Thoracic aorta (tissue), 2 donors: ENCODE measurements at regions not wholly inside any gene's neighbourhood (a gene's known extent, or its start where the extent isn't known, plus 50 kb on each side); places are given as distances from the start of the nearest gene placed in this dataset.

Experiments
- ATAC-seq: fragments of 150-250 bp; one replicate; pipeline ENCODE4 v1.8.0; 2017; ENCODE audit warnings: low read depth; ENCODE audit not compliant: insufficient number of reproducible peaks, low FRiP score
- DNase-seq: peaks from one replicate; pipeline ENCODE4 v3.0.0-alpha.2; 2020; ENCODE audit warnings: low spot score
- H3K27ac ChIP-seq, 2 donors: fragments of 200-600 bp; sonication (generic); 1 replicate in 1 of 2; 2 replicates in 1 of 2; pipeline ENCODE4 v1.5.1; 2016; ENCODE audit warnings: mild to moderate bottlenecking in 2 of 2, moderate library complexity in 2 of 2
- H3K27me3 ChIP-seq: fragments of 200-600 bp; sonication (generic); replicated peaks from 2 replicates; pipeline ENCODE4 v1.6.0; 2016; ENCODE audit warnings: mild to moderate bottlenecking; ENCODE audit not compliant: insufficient read depth
- H3K36me3 ChIP-seq: fragments of 200-600 bp; sonication (generic); one replicate; pipeline ENCODE4 v1.5.1; 2016
- H3K4me1 ChIP-seq, 2 donors: fragments of 200-600 bp; sonication (generic); 1 replicate in 1 of 2; 2 replicates in 1 of 2; pipeline versions ENCODE4 v1.5.1 to v1.6.0; 2016; ENCODE audit warnings: low read depth in 2 of 2, mild to moderate bottlenecking in 1 of 2; ENCODE audit not compliant: control insufficient read depth in 1 of 2
- H3K4me3 ChIP-seq: fragments of 200-600 bp; sonication (generic); 2 replicates; pipeline ENCODE4 v1.5.1; 2016; ENCODE audit warnings: mild to moderate bottlenecking
- H3K9me3 ChIP-seq: fragments of 200-600 bp; sonication (generic); 2 replicates; pipeline ENCODE4 v1.5.1; 2016
- TF ChIP-seq, protein P1 (sequence below): fragments of 200-600 bp; sonication (generic); IDR thresholded peaks from one replicate; pipeline ENCODE4 v1.5.1; 2019; ENCODE audit warnings: antibody characterized with exemption

DNA sequence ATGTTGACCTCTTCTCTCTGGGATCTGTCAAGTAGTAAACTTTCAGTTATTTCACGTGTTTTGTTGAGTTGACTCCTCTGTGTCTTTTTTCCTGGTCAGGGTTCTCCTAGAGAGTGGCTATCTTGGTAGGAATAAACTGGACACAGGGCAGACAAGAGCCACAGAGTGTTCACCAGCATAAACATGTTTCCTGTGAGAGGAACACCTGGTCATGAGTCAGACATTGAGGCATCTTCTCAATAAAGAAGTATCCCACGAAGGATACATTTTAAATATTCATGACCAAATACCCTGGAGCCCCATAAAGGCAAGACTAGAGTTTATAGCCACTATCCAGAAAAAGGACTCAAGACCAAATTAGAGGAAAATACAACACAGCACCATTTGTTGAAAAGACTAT, 269.7 kb upstream of the ZNF521 start:
- H3K4me3 ChIP-seq, result no peak overlapping the region
- no peak overlapping the region for H3K27ac ChIP-seq
- ATAC-seq (no peak), DNase-seq (no peak)
- H3K27me3 ChIP-seq, result no peaks in the 10 kb centered on the region
- no peaks in the 10 kb centered on the region for H3K9me3 ChIP-seq
- no peaks in the 10 kb centered on the region for H3K4me1 ChIP-seq
- H3K36me3 ChIP-seq, result no peaks in the 10 kb centered on the region
- TF ChIP-seq, protein P1, sequence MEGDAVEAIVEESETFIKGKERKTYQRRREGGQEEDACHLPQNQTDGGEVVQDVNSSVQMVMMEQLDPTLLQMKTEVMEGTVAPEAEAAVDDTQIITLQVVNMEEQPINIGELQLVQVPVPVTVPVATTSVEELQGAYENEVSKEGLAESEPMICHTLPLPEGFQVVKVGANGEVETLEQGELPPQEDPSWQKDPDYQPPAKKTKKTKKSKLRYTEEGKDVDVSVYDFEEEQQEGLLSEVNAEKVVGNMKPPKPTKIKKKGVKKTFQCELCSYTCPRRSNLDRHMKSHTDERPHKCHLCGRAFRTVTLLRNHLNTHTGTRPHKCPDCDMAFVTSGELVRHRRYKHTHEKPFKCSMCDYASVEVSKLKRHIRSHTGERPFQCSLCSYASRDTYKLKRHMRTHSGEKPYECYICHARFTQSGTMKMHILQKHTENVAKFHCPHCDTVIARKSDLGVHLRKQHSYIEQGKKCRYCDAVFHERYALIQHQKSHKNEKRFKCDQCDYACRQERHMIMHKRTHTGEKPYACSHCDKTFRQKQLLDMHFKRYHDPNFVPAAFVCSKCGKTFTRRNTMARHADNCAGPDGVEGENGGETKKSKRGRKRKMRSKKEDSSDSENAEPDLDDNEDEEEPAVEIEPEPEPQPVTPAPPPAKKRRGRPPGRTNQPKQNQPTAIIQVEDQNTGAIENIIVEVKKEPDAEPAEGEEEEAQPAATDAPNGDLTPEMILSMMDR, result no peak

DNA sequence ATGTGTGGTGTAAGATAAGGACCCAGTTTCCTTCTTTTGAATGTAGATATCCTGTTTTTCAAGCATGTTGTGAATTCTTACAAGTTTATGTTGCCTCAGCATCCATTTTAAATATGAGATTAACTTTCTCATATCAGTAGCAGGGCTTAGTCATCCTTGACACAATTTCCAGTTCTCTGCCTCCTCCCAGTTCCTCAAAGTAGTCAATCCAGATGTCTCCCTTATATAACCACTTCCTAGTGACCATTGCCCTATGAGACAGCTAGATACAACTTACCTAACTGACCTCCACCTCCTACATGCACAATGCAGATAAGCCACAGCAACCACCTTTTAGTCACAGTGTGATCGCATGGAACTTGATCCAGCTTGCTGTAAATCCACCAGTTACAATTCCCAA, 269.2 kb upstream of the ZNF521 start:
- no peaks in the 10 kb centered on the region for H3K4me1 ChIP-seq
- H3K27me3 ChIP-seq, result no peaks in the 10 kb centered on the region
- H3K36me3 ChIP-seq, result no peaks in the 10 kb centered on the region
- no peak overlapping the region for H3K4me3 ChIP-seq
- no peak overlapping the region for H3K27ac ChIP-seq
- ATAC-seq (no peak), DNase-seq (no peak)
- TF ChIP-seq, protein P1, result no peak
- H3K9me3 ChIP-seq, result no peaks in the 10 kb centered on the region

DNA sequence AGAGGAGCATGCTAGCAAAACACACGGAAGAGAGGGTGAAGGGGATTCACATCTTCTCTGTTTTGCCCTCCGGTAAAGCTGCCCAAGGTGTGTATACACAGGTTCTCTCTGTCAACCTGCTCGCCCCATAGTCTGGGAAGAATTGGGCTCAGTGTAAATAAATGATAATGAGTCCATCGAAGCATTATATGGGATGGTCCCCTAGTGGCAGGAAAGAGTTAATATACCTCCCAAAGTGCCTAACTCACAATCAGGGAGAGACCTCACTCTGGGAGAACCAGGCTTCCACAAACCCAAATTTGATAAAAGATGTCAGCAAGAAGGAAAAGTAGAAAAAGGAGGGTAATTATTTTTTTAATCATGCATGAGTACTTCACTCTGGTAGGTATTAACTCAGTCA, 262.2 kb upstream of the ZNF521 start:
- DNase-seq (no peak), ATAC-seq (no peak)
- H3K9me3 ChIP-seq, result no peaks in the 10 kb centered on the region
- H3K4me3 ChIP-seq, result no peak overlapping the region
- TF ChIP-seq, protein P1, result no peak
- no peaks in the 10 kb centered on the region for H3K36me3 ChIP-seq
- H3K27me3 ChIP-seq, result no peaks in the 10 kb centered on the region
- no peak overlapping the region for H3K27ac ChIP-seq
- no peaks in the 10 kb centered on the region for H3K4me1 ChIP-seq

DNA sequence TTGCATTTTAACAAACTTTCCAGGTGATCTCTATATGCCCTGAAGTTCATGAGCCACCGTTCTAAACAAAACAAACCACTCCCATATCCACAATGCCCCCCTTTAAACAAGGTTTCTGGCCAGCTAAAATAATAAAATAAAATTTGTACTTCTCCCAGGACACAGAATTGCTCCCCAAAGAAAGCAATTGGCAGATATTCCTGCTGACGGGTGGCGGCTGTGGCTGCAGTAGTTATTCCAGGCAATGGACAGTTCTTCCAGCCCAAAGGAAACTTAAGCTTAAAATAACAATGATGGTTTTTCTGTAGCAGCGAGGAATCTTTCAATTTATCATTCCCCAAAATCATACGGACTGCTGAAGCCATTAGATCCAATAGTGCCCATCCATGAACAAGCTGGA, 260.5 kb upstream of the ZNF521 start:
- H3K9me3 ChIP-seq, result no peaks in the 10 kb centered on the region
- TF ChIP-seq, protein P1, result no peak
- H3K27me3 ChIP-seq, result no peaks in the 10 kb centered on the region
- H3K4me1 ChIP-seq, result no peaks in the 10 kb centered on the region
- H3K4me3 ChIP-seq, result no peak overlapping the region
- no peak overlapping the region for H3K27ac ChIP-seq
- DNase-seq (no peak), ATAC-seq (no peak)
- no peaks in the 10 kb centered on the region for H3K36me3 ChIP-seq

DNA sequence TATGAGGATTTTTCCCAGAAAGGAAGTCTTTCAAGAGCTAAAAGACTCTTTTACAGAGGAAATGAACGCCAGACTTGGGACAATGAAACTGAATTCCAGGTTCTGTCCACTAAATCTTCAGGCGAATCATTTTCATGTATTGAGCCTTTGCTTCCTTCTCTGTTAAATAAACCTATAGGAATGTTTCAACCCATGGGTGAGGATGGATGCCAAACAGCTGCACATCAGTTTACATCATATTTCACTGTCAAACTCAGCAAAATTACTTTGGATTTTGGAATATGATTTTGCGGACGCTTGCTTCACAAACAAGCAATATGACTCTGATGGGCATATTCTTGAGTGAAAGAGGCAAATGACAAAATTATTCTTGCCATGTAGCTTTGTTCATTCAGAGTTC, 256.1 kb upstream of the ZNF521 start:
- ATAC-seq, result no peak
- H3K27ac ChIP-seq, result no peak overlapping the region
- H3K4me3 ChIP-seq, result no peak overlapping the region
- no peaks in the 10 kb centered on the region for H3K4me1 ChIP-seq
- H3K9me3 ChIP-seq, result no peaks in the 10 kb centered on the region
- TF ChIP-seq, protein P1, result no peak
- no peak for DNase-seq
- no peaks in the 10 kb centered on the region for H3K36me3 ChIP-seq
- H3K27me3 ChIP-seq, result no peaks in the 10 kb centered on the region
